ENCODE measurements at regions not wholly inside any gene's neighbourhood (a gene's known extent, or its start where the extent isn't known, plus 50 kb on each side); places are given as distances from the start of the nearest gene placed in this dataset.

DNA sequence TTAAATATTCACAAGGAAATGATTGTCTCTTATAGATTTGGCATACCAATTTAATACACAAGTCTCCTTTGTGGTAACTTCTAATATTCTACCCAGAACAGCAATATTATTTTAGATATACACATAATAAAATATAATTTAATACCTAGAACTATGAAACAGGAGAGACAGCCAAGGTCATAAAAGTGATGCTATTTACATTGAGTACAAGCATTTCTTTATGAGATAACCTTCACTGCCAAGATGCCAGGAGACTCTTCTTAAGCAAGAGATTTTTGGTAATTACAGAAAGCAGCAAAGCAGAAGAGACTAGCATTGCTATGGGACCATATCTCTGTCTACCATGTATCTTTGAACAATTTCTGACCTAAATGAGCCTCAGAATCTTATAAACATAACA, 764.6 kb upstream of the GHITM start:
- Histone ChIP-seq H3K9ac (ENCODE audit: low read length) (no peak overlapping the region), H3K9me3 (ENCODE audit: insufficient read depth, low read depth, low read length) (no peaks in the 10 kb centered on the region), H2BK5ac (ENCODE audit: low read depth, low read length, poor library complexity) (no peak overlapping the region), H3K18ac (ENCODE audit: low read length) (no peak overlapping the region), H2BK120ac (ENCODE audit: insufficient read depth, low read length, poor library complexity) (no peak overlapping the region), H3K79me1 (ENCODE audit: low read length) (no peaks in the 10 kb centered on the region), H3K27me3 (ENCODE audit: insufficient read depth, low read length) (no peaks in the 10 kb centered on the region), H4K8ac (ENCODE audit: low read depth, low read length) (no peak overlapping the region), H3K4me3 (ENCODE audit: low read depth, low read length) (no peak overlapping the region), H3K27ac (ENCODE audit: low read depth, low read length) (no peak overlapping the region), H3K4me1 (ENCODE audit: control insufficient read depth in 1 of 2, insufficient read depth in 2 of 2, low read length in 2 of 2) (no peaks in the 10 kb centered on the region), H4K91ac (ENCODE audit: low read depth, low read length) (no peak overlapping the region), H2AFZ (ENCODE audit: insufficient read depth, low read length, poor library complexity) (no peak overlapping the region), H2BK12ac (ENCODE audit: low read length) (no peak overlapping the region), H3K4me2 (ENCODE audit: low read length) (no peak overlapping the region), H2AK5ac (ENCODE audit: low read length) (no peak overlapping the region), H3K14ac (ENCODE audit: low read length) (no peak overlapping the region), H4K12ac (ENCODE audit: low read depth, low read length) (no peak overlapping the region), H3K79me2 (ENCODE audit: control insufficient read depth, insufficient read depth, low read length, poor library complexity) (no peaks in the 10 kb centered on the region), H3K4ac (ENCODE audit: low read depth, low read length) (no peak overlapping the region), H3K23ac (ENCODE audit: low read length) (no peak overlapping the region), H3K36me3 (ENCODE audit: control insufficient read depth in 1 of 2, insufficient read depth in 2 of 2, low read length in 2 of 2) (no peaks in the 10 kb centered on the region)
- no peak for DNase-seq

- no peak overlapping the region for H4K12ac ChIP-seq (ENCODE audit: low read depth, low read length)
- no peaks in the 10 kb centered on the region for H3K79me2 ChIP-seq (ENCODE audit: control insufficient read depth, insufficient read depth, low read length, poor library complexity)
- no peak overlapping the region for H3K4ac ChIP-seq (ENCODE audit: low read depth, low read length)
- no peaks in the 10 kb centered on the region for H3K4me1 ChIP-seq (ENCODE audit: control insufficient read depth in 1 of 2, insufficient read depth in 2 of 2, low read length in 2 of 2)
- H3K23ac ChIP-seq (ENCODE audit: low read length) = no peak overlapping the region
- no peak overlapping the region for H3K14ac ChIP-seq (ENCODE audit: low read length)
- no peaks in the 10 kb centered on the region for H3K9me3 ChIP-seq (ENCODE audit: insufficient read depth, low read depth, low read length)
- H2BK120ac ChIP-seq (ENCODE audit: insufficient read depth, low read length, poor library complexity) = no peak overlapping the region
- no peak for DNase-seq
- no peaks in the 10 kb centered on the region for H3K36me3 ChIP-seq (ENCODE audit: control insufficient read depth in 1 of 2, insufficient read depth in 2 of 2, low read length in 2 of 2)
- H3K9ac ChIP-seq (ENCODE audit: low read length) = no peak overlapping the region
- H2BK12ac ChIP-seq (ENCODE audit: low read length) = no peak overlapping the region
- no peak overlapping the region for H3K18ac ChIP-seq (ENCODE audit: low read length)
- no peak overlapping the region for H2AFZ ChIP-seq (ENCODE audit: insufficient read depth, low read length, poor library complexity)
- H2BK5ac ChIP-seq (ENCODE audit: low read depth, low read length, poor library complexity) = no peak overlapping the region
- no peak overlapping the region for H3K4me3 ChIP-seq (ENCODE audit: low read depth, low read length)
- H3K4me2 ChIP-seq (ENCODE audit: low read length) = no peak overlapping the region
- H3K79me1 ChIP-seq (ENCODE audit: low read length) = no peaks in the 10 kb centered on the region
- no peak overlapping the region for H4K91ac ChIP-seq (ENCODE audit: low read depth, low read length)
- H2AK5ac ChIP-seq (ENCODE audit: low read length) = no peak overlapping the region
- H3K27ac ChIP-seq (ENCODE audit: low read depth, low read length) = no peak overlapping the region
- no peak overlapping the region for H4K8ac ChIP-seq (ENCODE audit: low read depth, low read length)
- H3K27me3 ChIP-seq (ENCODE audit: insufficient read depth, low read length) = no peaks in the 10 kb centered on the region
- no CpG with 5 or more reads among the region's 2 CpGs for WGBS (ENCODE audit: extremely low coverage, insufficient coverage, insufficient read length)
Measured at GRCh38 chr10:83375274-83375673, 764.0 kb upstream of the GHITM start.

DNA sequence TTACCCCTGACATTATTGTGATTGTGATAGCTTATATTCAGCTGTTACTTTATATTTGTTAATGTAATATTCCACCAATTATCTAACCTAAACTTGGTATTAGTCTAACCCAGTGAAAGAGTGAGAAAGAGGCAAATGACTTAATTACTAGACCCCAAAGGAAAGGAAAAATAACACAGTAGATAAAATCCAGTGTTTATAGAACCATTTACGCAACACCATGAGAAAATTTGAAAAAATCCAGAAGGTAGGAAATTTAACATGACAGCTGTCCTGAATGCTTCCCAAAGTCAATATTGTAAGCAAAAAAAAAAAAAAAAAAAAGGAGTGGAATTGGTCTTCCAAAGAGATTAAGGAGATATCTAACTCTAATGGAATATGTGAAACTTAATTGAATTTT, 741.5 kb upstream of the GHITM start:
- no peak for DNase-seq
- H2AK5ac ChIP-seq (ENCODE audit: low read length) = no peak overlapping the region
- no peak overlapping the region for H3K4ac ChIP-seq (ENCODE audit: low read depth, low read length)

GRCh38 chr10:83410570-83410969, 728.7 kb upstream of the GHITM start:
- H3K4me3 ChIP-seq (ENCODE audit: low read depth, low read length) = no peak overlapping the region
- DNase-seq = no peak
- no peak overlapping the region for H4K12ac ChIP-seq (ENCODE audit: low read depth, low read length)
- H3K4me1 ChIP-seq (ENCODE audit: control insufficient read depth in 1 of 2, insufficient read depth in 2 of 2, low read length in 2 of 2) = no peaks in the 10 kb centered on the region
- no peak overlapping the region for H3K9ac ChIP-seq (ENCODE audit: low read length)
- H2AFZ ChIP-seq (ENCODE audit: insufficient read depth, low read length, poor library complexity) = no peak overlapping the region
- H3K27me3 ChIP-seq (ENCODE audit: insufficient read depth, low read length) = no peaks in the 10 kb centered on the region
- H2AK5ac ChIP-seq (ENCODE audit: low read length) = no peak overlapping the region
- no CpG with 5 or more reads among the region's 2 CpGs for WGBS (ENCODE audit: extremely low coverage, insufficient coverage, insufficient read length)
- no peak overlapping the region for H4K8ac ChIP-seq (ENCODE audit: low read depth, low read length)
- H4K91ac ChIP-seq (ENCODE audit: low read depth, low read length) = no peak overlapping the region
- no peaks in the 10 kb centered on the region for H3K36me3 ChIP-seq (ENCODE audit: control insufficient read depth in 1 of 2, insufficient read depth in 2 of 2, low read length in 2 of 2)
- H2BK120ac ChIP-seq (ENCODE audit: insufficient read depth, low read length, poor library complexity) = no peak overlapping the region
- H3K27ac ChIP-seq (ENCODE audit: low read depth, low read length) = no peak overlapping the region
- H3K18ac ChIP-seq (ENCODE audit: low read length) = no peak overlapping the region
- no peak overlapping the region for H3K23ac ChIP-seq (ENCODE audit: low read length)
- no peaks in the 10 kb centered on the region for H3K79me2 ChIP-seq (ENCODE audit: control insufficient read depth, insufficient read depth, low read length, poor library complexity)
- H2BK5ac ChIP-seq (ENCODE audit: low read depth, low read length, poor library complexity) = no peak overlapping the region
- no peaks in the 10 kb centered on the region for H3K79me1 ChIP-seq (ENCODE audit: low read length)
- H3K4ac ChIP-seq (ENCODE audit: low read depth, low read length) = no peak overlapping the region
- no peak overlapping the region for H3K14ac ChIP-seq (ENCODE audit: low read length)
- H2BK12ac ChIP-seq (ENCODE audit: low read length) = no peak overlapping the region
- no peaks in the 10 kb centered on the region for H3K9me3 ChIP-seq (ENCODE audit: insufficient read depth, low read depth, low read length)
- H3K4me2 ChIP-seq (ENCODE audit: low read length) = no peak overlapping the region

More for the DNA sequence above, 741.5 kb upstream of the GHITM start:
- WGBS (ENCODE audit: extremely low coverage, insufficient coverage, insufficient read length) = no CpG with 5 or more reads among the region's 1 CpG
- no peaks in the 10 kb centered on the region for H3K4me1 ChIP-seq (ENCODE audit: control insufficient read depth in 1 of 2, insufficient read depth in 2 of 2, low read length in 2 of 2)
- no peak overlapping the region for H3K23ac ChIP-seq (ENCODE audit: low read length)
- no peak overlapping the region for H3K9ac ChIP-seq (ENCODE audit: low read length)
- no peak overlapping the region for H4K12ac ChIP-seq (ENCODE audit: low read depth, low read length)
- H3K36me3 ChIP-seq (ENCODE audit: control insufficient read depth in 1 of 2, insufficient read depth in 2 of 2, low read length in 2 of 2) = no peaks in the 10 kb centered on the region
- no peak overlapping the region for H3K18ac ChIP-seq (ENCODE audit: low read length)
- H3K4me2 ChIP-seq (ENCODE audit: low read length) = no peak overlapping the region
- H3K14ac ChIP-seq (ENCODE audit: low read length) = no peak overlapping the region
- no peak overlapping the region for H4K8ac ChIP-seq (ENCODE audit: low read depth, low read length)
- H2BK12ac ChIP-seq (ENCODE audit: low read length) = no peak overlapping the region
- H3K79me1 ChIP-seq (ENCODE audit: low read length) = no peaks in the 10 kb centered on the region
- H3K27me3 ChIP-seq (ENCODE audit: insufficient read depth, low read length) = no peaks in the 10 kb centered on the region
- no peak overlapping the region for H2AFZ ChIP-seq (ENCODE audit: insufficient read depth, low read length, poor library complexity)
- no peaks in the 10 kb centered on the region for H3K9me3 ChIP-seq (ENCODE audit: insufficient read depth, low read depth, low read length)
- no peak overlapping the region for H3K4me3 ChIP-seq (ENCODE audit: low read depth, low read length)
- no peak overlapping the region for H2BK120ac ChIP-seq (ENCODE audit: insufficient read depth, low read length, poor library complexity)
- no peak overlapping the region for H2BK5ac ChIP-seq (ENCODE audit: low read depth, low read length, poor library complexity)
- no peak overlapping the region for H3K27ac ChIP-seq (ENCODE audit: low read depth, low read length)
- no peak overlapping the region for H4K91ac ChIP-seq (ENCODE audit: low read depth, low read length)
- no peaks in the 10 kb centered on the region for H3K79me2 ChIP-seq (ENCODE audit: control insufficient read depth, insufficient read depth, low read length, poor library complexity)
